K562 (cell line): ENCODE measurements at regions not wholly inside any gene's neighbourhood (a gene's known extent, or its start where the extent isn't known, plus 50 kb on each side); places are given as distances from the start of the nearest gene placed in this dataset.

Source experiments
- ATAC-seq: fragments of 200-7000 bp; cut with Tn5 transposase; 3 replicates; pipeline ENCODE4 v1.9.1; 2020; ENCODE audit warnings: moderate library complexity
- BruUV-seq: library from RNA; stranded (reverse); fragments of 400-500 nt; replicated peaks from 2 replicates; lab custom pipeline; 2021; lab: Mats Ljungman, UMichigan
- CTCF ChIA-PET: fragments of 300-600 bp; formaldehyde crosslinking; extraction: SDS; loops from one replicate; lab custom pipeline; 2021; ENCODE audit warnings: low intra/inter-chr PET ratio; lab: Yijun Ruan, JAX
- POLR2A ChIA-PET: fragments of 300-600, 350-650 bp; sonication (Branson Sonifier 250); formaldehyde crosslinking; extraction: SDS; loops from one replicate; lab custom pipeline; 2021; ENCODE audit warnings: antibody characterized with exemption, inconsistent platforms; lab: Yijun Ruan, JAX
- DNase-seq, 4 experiments: peaks; one replicate each; pipeline versions ENCODE4 v3.0.0 to v3.0.0-alpha.2; 2011 to 2018; ENCODE audit warnings: low spot score in 3 of 4, mixed read lengths in 3 of 4; ENCODE audit errors: extremely low read depth in 1 of 4
- FAIRE-seq: peaks from 2 replicates; lab custom pipeline; 2011; peaks lifted over from hg19 to GRCh38; lab: Jason Lieb, UNC
- H2AFZ ChIP-seq: 2 replicates; pipeline ENCODE4 v1.6.0; 2011; ENCODE audit warnings: low read depth, low read length, control low read depth, inconsistent platforms
- H3K27ac ChIP-seq: fragments of 200-600 bp; 3 replicates; pipeline ENCODE4 v1.8.0; 2011; ENCODE audit warnings: low read depth, mild to moderate bottlenecking, control low read depth, inconsistent platforms, low read length, moderate library complexity, mixed read lengths; ENCODE audit errors: extremely low read depth
- H3K27me3 ChIP-seq, 2 experiments: fragments of 300-600 bp in 1 of 2; 2 replicates in 1 of 2; 3 replicates in 1 of 2; pipeline versions ENCODE4 v1.6.0 to v1.8.0; 2011; ENCODE audit warnings: inconsistent platforms in 2 of 2, low read length in 2 of 2, mild to moderate bottlenecking in 1 of 2, mixed read lengths in 1 of 2, moderate library complexity in 1 of 2; ENCODE audit not compliant: control insufficient read depth in 2 of 2, insufficient read depth in 2 of 2
- H3K36me3 ChIP-seq: fragments of 300-600 bp; 3 replicates; pipeline ENCODE4 v1.8.0; 2011; ENCODE audit warnings: mild to moderate bottlenecking, low read length, inconsistent platforms; ENCODE audit not compliant: control insufficient read depth, insufficient read depth
- H3K4me1 ChIP-seq, 2 experiments: fragments of 200-600 bp in 1 of 2; replicated peaks in 1 of 2; 2 replicates in 1 of 2; 3 replicates in 1 of 2; pipeline versions ENCODE4 v1.5.1 to v1.8.0; 2011; ENCODE audit warnings: inconsistent platforms in 2 of 2, low read length in 2 of 2, mild to moderate bottlenecking in 1 of 2, mixed read lengths in 1 of 2, moderate library complexity in 1 of 2; ENCODE audit not compliant: control insufficient read depth in 2 of 2, insufficient read depth in 2 of 2
- H3K4me2 ChIP-seq: 2 replicates; pipeline ENCODE4 v1.6.1; 2011; ENCODE audit warnings: low read length, control low read depth, inconsistent platforms, mixed read lengths; ENCODE audit not compliant: insufficient read depth
- H3K4me3 ChIP-seq: fragments of 200-600 bp; sonication (generic), shearing (Covaris generic); 2 replicates; pipeline ENCODE4 v1.5.1; 2016; ENCODE audit warnings: control low read depth, inconsistent platforms
- H3K79me2 ChIP-seq: fragments of 200-600 bp; 3 replicates; pipeline ENCODE4 v1.8.0; 2011; ENCODE audit warnings: low read length, inconsistent platforms; ENCODE audit not compliant: control insufficient read depth, insufficient read depth
- H3K9ac ChIP-seq, 2 experiments: 2 replicates each; pipeline versions ENCODE4 v1.6.0 to v1.6.1; 2011; ENCODE audit warnings: low read depth in 2 of 2, low read length in 2 of 2, control low read depth in 1 of 2, inconsistent platforms in 1 of 2, mild to moderate bottlenecking in 1 of 2, mixed read lengths in 1 of 2; ENCODE audit not compliant: insufficient read depth in 1 of 2
- H3K9me1 ChIP-seq: one replicate; pipeline ENCODE4 v1.6.0; 2011; ENCODE audit warnings: inconsistent platforms, mild to moderate bottlenecking, low read length, moderate library complexity; ENCODE audit not compliant: control insufficient read depth, insufficient read depth
- H3K9me3 ChIP-seq: replicated peaks from 2 replicates; pipeline ENCODE4 v1.5.1; 2011; ENCODE audit warnings: low read depth, low read length, inconsistent platforms; ENCODE audit not compliant: control insufficient read depth, insufficient read depth
- H4K20me1 ChIP-seq: replicated peaks from 2 replicates; pipeline ENCODE4 v1.6.1; 2011; ENCODE audit warnings: low read length, inconsistent platforms, mixed read lengths; ENCODE audit not compliant: control insufficient read depth, insufficient read depth
- ARID3B ChIP-seq: fragments of 250-450 bp; sonication (Bioruptor Pico); IDR thresholded peaks from 2 replicates; pipeline ENCODE4 v1.4.0; 2020; ENCODE audit warnings: borderline replicate concordance
- NR2C2 ChIP-seq, 2 experiments: fragments of 200-800 bp in 1 of 2; sonication (Bioruptor generic) in 1 of 2; sonication (generic) in 1 of 2; formaldehyde crosslinking in 1 of 2; IDR thresholded peaks; 2 replicates each; pipeline versions ENCODE4 v1.6.1 to v1.8.0; 2016 to 2022; ENCODE audit warnings: mild to moderate bottlenecking in 1 of 2, missing compliant biosample characterization in 1 of 2, missing genetic modification characterization in 1 of 2, missing genetic modification reagents in 1 of 2
- ZBTB34 ChIP-seq: fragments of 250-450 bp; sonication (Bioruptor Pico); IDR thresholded peaks from 2 replicates; pipeline ENCODE4 v1.8.0; 2021; ENCODE audit warnings: mild to moderate bottlenecking, moderate library complexity
- WGBS: fragments of 100-300 bp; shearing (Covaris generic); methylation state at CpG from one replicate; pipeline ENCODE4 v1.1.6; 2016; ENCODE audit warnings: low coverage, mixed read lengths; ENCODE audit not compliant: insufficient coverage; ENCODE audit errors: missing lambda C conversion rate; 5-methylcytosine and 5-hydroxymethylcytosine counted together
- in situ Hi-C: fragments of 300-500 bp; cut with MboI; formaldehyde crosslinking; loops from 4 replicates; pipeline ENCODE4 v1.15.0; 2018; ENCODE audit warnings: inconsistent platforms, mixed read lengths
- intact Hi-C: fragments of 100-400 bp; cut with micrococcal nuclease; formaldehyde crosslinking; loops from 2 replicates; pipeline ENCODE4 v1.14.2; 2022
- TF ChIP-seq, protein P1 (sequence below): fragments of 450-650 bp; IDR thresholded peaks from 2 replicates; pipeline ENCODE4 v1.6.1; 2016; ENCODE audit warnings: mild to moderate bottlenecking, moderate library complexity

GRCh38 chr3:197444793-197445379, 110.9 kb downstream of the BDH1 start (continued):
- TF ChIP-seq ZBTB34 (CRISPR knock-in tag) (no peak), NR2C2 (CRISPR knock-in tag; IDR thresholded peaks at IDR 0.05) (no peak), NR2C2 (tag; IDR thresholded peaks at IDR 0.05) (peak; percentile 54; the same call in 1 of the 2 replicates)
- TF ChIP-seq, all 486 proteins: peak for 11

DNA sequence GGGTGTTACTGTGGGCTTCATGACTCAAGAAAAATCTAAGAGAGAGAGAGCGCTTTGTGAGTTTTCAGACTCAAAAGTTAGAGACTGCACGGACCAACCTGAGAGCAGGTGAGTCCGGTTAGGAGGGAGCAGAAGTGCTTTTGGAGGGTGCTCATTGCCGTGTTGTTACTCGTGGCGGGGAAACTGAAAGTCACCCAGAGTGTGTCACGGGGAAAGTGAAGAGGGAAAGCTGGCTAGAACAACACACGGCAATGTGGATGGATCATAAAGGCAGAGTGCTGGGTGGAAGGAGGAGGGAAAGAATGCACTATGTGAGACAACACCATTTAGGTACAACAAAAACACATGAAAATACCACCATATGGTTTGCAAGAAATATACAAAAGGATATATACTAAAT, 112.3 kb downstream of the BDH1 start:
- Histone ChIP-seq H3K36me3 (no peaks in the 10 kb centered on the region), H3K4me2 (peak overlapping the region; percentile 42), H3K79me2 (no peaks in the 10 kb centered on the region), H2AFZ (peak overlapping the region; percentile 60; the same call in 1 of the 2 replicates), H3K4me3 (no peak overlapping the region), H3K9me3 (no peaks in the 10 kb centered on the region), H4K20me1 (no peaks in the 10 kb centered on the region), H3K27me3 (no peaks in the 10 kb centered on the region), H3K9ac (peak overlapping the region in 1 of 2 experiments; percentile 14; a peak in 1 of 4 replicates), H3K27ac (peak overlapping the region; percentile 62; the same call in 2 of the 3 replicates), H3K4me1 (peaks cover 16 to 53% of the 10 kb centered on the region in 2 experiments), H3K9me1 (no peaks in the 10 kb centered on the region)
- peak; percentile 12 for ATAC-seq
- POLR2A ChIA-PET = interaction anchor here (1.1 to 1.4 kb wide), 3 partner anchors 11 to 15 kb away, joined by 4 to 5 read pairs (median 4); no protein-coding TSS in a partner anchor
- intact Hi-C loops = loop anchor here (5.0 kb wide), 1 partner anchor 221 kb away; no protein-coding TSS in a partner anchor
- DNase-seq = no peak
- in situ Hi-C loops = no loop called here
- no peak for FAIRE-seq
- WGBS = 67% methylated on average over 6 of the region's 8 CpGs
- CTCF ChIA-PET = no interaction called here
- no TSS peak for BruUV-seq
- no peak for TF ChIP-seq ARID3B (CRISPR knock-in tag)
- TF ChIP-seq, protein P1, sequence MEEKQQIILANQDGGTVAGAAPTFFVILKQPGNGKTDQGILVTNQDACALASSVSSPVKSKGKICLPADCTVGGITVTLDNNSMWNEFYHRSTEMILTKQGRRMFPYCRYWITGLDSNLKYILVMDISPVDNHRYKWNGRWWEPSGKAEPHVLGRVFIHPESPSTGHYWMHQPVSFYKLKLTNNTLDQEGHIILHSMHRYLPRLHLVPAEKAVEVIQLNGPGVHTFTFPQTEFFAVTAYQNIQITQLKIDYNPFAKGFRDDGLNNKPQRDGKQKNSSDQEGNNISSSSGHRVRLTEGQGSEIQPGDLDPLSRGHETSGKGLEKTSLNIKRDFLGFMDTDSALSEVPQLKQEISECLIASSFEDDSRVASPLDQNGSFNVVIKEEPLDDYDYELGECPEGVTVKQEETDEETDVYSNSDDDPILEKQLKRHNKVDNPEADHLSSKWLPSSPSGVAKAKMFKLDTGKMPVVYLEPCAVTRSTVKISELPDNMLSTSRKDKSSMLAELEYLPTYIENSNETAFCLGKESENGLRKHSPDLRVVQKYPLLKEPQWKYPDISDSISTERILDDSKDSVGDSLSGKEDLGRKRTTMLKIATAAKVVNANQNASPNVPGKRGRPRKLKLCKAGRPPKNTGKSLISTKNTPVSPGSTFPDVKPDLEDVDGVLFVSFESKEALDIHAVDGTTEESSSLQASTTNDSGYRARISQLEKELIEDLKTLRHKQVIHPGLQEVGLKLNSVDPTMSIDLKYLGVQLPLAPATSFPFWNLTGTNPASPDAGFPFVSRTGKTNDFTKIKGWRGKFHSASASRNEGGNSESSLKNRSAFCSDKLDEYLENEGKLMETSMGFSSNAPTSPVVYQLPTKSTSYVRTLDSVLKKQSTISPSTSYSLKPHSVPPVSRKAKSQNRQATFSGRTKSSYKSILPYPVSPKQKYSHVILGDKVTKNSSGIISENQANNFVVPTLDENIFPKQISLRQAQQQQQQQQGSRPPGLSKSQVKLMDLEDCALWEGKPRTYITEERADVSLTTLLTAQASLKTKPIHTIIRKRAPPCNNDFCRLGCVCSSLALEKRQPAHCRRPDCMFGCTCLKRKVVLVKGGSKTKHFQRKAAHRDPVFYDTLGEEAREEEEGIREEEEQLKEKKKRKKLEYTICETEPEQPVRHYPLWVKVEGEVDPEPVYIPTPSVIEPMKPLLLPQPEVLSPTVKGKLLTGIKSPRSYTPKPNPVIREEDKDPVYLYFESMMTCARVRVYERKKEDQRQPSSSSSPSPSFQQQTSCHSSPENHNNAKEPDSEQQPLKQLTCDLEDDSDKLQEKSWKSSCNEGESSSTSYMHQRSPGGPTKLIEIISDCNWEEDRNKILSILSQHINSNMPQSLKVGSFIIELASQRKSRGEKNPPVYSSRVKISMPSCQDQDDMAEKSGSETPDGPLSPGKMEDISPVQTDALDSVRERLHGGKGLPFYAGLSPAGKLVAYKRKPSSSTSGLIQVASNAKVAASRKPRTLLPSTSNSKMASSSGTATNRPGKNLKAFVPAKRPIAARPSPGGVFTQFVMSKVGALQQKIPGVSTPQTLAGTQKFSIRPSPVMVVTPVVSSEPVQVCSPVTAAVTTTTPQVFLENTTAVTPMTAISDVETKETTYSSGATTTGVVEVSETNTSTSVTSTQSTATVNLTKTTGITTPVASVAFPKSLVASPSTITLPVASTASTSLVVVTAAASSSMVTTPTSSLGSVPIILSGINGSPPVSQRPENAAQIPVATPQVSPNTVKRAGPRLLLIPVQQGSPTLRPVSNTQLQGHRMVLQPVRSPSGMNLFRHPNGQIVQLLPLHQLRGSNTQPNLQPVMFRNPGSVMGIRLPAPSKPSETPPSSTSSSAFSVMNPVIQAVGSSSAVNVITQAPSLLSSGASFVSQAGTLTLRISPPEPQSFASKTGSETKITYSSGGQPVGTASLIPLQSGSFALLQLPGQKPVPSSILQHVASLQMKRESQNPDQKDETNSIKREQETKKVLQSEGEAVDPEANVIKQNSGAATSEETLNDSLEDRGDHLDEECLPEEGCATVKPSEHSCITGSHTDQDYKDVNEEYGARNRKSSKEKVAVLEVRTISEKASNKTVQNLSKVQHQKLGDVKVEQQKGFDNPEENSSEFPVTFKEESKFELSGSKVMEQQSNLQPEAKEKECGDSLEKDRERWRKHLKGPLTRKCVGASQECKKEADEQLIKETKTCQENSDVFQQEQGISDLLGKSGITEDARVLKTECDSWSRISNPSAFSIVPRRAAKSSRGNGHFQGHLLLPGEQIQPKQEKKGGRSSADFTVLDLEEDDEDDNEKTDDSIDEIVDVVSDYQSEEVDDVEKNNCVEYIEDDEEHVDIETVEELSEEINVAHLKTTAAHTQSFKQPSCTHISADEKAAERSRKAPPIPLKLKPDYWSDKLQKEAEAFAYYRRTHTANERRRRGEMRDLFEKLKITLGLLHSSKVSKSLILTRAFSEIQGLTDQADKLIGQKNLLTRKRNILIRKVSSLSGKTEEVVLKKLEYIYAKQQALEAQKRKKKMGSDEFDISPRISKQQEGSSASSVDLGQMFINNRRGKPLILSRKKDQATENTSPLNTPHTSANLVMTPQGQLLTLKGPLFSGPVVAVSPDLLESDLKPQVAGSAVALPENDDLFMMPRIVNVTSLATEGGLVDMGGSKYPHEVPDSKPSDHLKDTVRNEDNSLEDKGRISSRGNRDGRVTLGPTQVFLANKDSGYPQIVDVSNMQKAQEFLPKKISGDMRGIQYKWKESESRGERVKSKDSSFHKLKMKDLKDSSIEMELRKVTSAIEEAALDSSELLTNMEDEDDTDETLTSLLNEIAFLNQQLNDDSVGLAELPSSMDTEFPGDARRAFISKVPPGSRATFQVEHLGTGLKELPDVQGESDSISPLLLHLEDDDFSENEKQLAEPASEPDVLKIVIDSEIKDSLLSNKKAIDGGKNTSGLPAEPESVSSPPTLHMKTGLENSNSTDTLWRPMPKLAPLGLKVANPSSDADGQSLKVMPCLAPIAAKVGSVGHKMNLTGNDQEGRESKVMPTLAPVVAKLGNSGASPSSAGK = peak; percentile 3; the same call in 1 of the 2 replicates
